ENCODE measurements at regions not wholly inside any gene's neighbourhood (a gene's known extent, or its start where the extent isn't known, plus 50 kb on each side); places are given as distances from the start of the nearest gene placed in this dataset.

DNA sequence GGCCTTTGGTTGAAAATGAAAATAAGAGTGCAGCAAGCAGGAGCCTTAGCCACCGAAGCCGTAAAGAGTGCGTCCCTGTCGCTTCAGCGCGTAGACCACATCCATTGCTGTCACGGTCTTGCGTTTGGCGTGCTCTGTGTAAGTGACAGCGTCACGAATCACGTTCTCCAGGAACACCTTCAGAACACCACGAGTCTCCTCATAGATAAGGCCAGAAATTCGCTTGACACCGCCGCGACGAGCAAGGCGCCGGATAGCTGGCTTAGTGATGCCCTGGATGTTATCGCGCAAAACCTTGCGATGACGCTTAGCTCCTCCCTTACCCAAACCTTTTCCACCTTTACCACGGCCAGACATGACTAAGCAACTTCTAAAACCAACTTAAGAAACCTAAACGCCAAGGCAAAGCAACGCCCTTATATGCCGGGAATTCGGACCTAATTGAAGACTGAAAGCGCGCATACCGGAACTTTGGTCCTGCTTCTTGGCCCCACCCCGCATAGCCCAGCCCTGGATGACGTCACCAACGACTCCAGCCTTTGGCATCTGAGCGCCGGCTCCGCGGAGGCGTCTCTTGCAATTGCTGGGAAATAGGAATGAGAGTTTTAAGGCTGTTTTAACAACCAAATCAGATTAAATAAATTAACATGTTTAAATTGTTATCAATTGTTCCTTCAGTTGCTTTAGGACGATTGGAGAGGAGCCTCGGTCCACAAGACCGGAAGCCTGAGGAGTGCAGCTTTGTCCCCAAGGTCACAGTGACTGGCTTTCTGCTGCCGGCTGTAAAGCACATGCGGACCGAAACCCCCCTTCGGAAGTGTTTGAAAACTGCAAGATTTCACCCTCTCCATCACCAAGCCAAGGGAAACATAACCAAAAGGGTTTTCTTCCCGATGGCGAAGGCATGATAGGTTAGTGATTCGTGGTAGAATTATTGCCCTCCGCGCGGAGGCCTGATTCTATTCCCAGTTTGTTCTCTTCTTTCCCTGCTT is 79.6 kb upstream of the BTN3A2 start:
- Histone ChIP-seq H3K4me2 (replicated peaks; ENCODE audit: low read depth, low read length, poor library complexity, severe bottlenecking) (peak overlapping the region; percentile 95), H3K9ac (ENCODE audit: low read length) (peak overlapping the region; percentile 79), H3K36me3 (replicated peaks in 1 of 2; ENCODE audit: control extremely low read depth in 1 of 2, control insufficient read depth in 1 of 2, extremely low read depth in 1 of 2, insufficient read depth in 2 of 2, low read length in 1 of 2) (peaks cover 0 to 6% of the 10 kb centered on the region in 2 experiments), H3K9me3 (ENCODE audit: control extremely low read depth in 1 of 3, control insufficient read depth in 2 of 3, insufficient read depth in 1 of 3, low read length in 2 of 3) (peaks cover 2 to 10% (median 2%) of the 10 kb centered on the region in 3 donors), H3K79me2 (ENCODE audit: control insufficient read depth, insufficient read depth, low read length) (peaks cover 21% of the 10 kb centered on the region), H3K4me1 (ENCODE audit: control insufficient read depth in 2 of 2, insufficient read depth in 2 of 2, low read length in 2 of 2) (peaks cover 17 to 18% of the 10 kb centered on the region in 2 donors), H4K20me1 (ENCODE audit: control insufficient read depth, insufficient read depth, low read length, poor library complexity, severe bottlenecking) (no peaks in the 10 kb centered on the region), H2AFZ (ENCODE audit: insufficient read depth, low read depth, low read length, poor library complexity, severe bottlenecking) (peak overlapping the region; percentile 70), H3K4me3 (ENCODE audit: control extremely low read depth in 1 of 5, extremely low read depth in 1 of 5, insufficient read depth in 1 of 5, low read depth in 2 of 5, low read length in 4 of 5) (peak overlapping the region; percentile 52 to 99 (median 71)), H3K27ac (ENCODE audit: low read length in 2 of 2) (peak overlapping the region; percentile 93 to 97), H3K27me3 (replicated peaks in 1 of 4; ENCODE audit: control extremely low read depth in 1 of 4, control insufficient read depth in 3 of 4, insufficient read depth in 4 of 4, low read length in 3 of 4) (no peaks in the 10 kb centered on the region)
- Mint-ChIP-seq H3K4me3 (peak overlapping the region; percentile 90), H3K9me3 (ENCODE audit: insufficient read depth) (no peaks in the 10 kb centered on the region), H3K27ac (peak overlapping the region; percentile 95), H3K4me1 (peaks cover 33% of the 10 kb centered on the region), H3K27me3 (peaks cover 3% of the 10 kb centered on the region)
- CTCF ChIA-PET = interaction anchor here (0.6 to 5.7 kb wide), 10 partner anchors 9 to 310 kb away, joined by 3 to 51 read pairs (median 4); a partner anchor contains a TSS
- WGBS (ENCODE audit: insufficient coverage) = under 1% methylated on average over 36 of the region's 53 CpGs
- intact Hi-C loops (cut with micrococcal nuclease) = loop anchor here (1.0 to 10.0 kb wide), 15 partner anchors 13 to 1549 kb away; a partner anchor contains a TSS
- POLR2A ChIA-PET = interaction anchor here (0.8 to 4.0 kb wide), 29 partner anchors 12 to 1607 kb away, joined by 3 to 99 read pairs (median 6); partner anchors contain the start of gene HMGN4
- peak; percentile 76 for ATAC-seq (ENCODE audit: low read depth)
- TF ChIP-seq EZH2 (IDR thresholded peaks at IDR 0.05; ENCODE audit: borderline replicate concordance, insufficient read depth, low read depth, low read length, poor library complexity, severe bottlenecking) = no peak
- TF ChIP-seq, protein P1, sequence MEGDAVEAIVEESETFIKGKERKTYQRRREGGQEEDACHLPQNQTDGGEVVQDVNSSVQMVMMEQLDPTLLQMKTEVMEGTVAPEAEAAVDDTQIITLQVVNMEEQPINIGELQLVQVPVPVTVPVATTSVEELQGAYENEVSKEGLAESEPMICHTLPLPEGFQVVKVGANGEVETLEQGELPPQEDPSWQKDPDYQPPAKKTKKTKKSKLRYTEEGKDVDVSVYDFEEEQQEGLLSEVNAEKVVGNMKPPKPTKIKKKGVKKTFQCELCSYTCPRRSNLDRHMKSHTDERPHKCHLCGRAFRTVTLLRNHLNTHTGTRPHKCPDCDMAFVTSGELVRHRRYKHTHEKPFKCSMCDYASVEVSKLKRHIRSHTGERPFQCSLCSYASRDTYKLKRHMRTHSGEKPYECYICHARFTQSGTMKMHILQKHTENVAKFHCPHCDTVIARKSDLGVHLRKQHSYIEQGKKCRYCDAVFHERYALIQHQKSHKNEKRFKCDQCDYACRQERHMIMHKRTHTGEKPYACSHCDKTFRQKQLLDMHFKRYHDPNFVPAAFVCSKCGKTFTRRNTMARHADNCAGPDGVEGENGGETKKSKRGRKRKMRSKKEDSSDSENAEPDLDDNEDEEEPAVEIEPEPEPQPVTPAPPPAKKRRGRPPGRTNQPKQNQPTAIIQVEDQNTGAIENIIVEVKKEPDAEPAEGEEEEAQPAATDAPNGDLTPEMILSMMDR (IDR thresholded peaks at IDR 0.05) = no peak
- DNase-seq = peak; percentile 99

All from B cell (primary cell).